ENCODE measurements at regions not wholly inside any gene's neighbourhood (a gene's known extent, or its start where the extent isn't known, plus 50 kb on each side); places are given as distances from the start of the nearest gene placed in this dataset.
"Not testable (repeated sequence)": the region's sequence is repeated elsewhere in the genome, so short reads cannot be mapped to it uniquely, and the experiment has no call there.

GRCh38 chr4:178010596-178010995, 568.4 kb upstream of the AGA start:
- DNase-seq (ENCODE audit: low read depth): no peak
- TF ChIP-seq CTCF (IDR thresholded peaks at IDR 0.05; ENCODE audit: control insufficient read depth, insufficient read depth, low read depth, low read length, missing control alignments): no peak
- H3K4me3 ChIP-seq (ENCODE audit: control insufficient read depth, low read depth, low read length): no peak overlapping the region

- not testable (repeated sequence) for DNase-seq (ENCODE audit: low read depth); H3K4me3 ChIP-seq (ENCODE audit: control insufficient read depth, low read depth, low read length)
These were observed 572.8 kb upstream of the AGA start for GRCh38 chr4:178015046-178015445.

GRCh38 chr4:178026999-178027398, 584.8 kb upstream of the AGA start:
- no peak overlapping the region for H3K4me3 ChIP-seq (ENCODE audit: control insufficient read depth, low read depth, low read length)
- DNase-seq (ENCODE audit: low read depth): no peak
- TF ChIP-seq CTCF (IDR thresholded peaks at IDR 0.05; ENCODE audit: control insufficient read depth, insufficient read depth, low read depth, low read length, missing control alignments): no peak

GRCh38 chr4:178027796-178028195, 585.6 kb upstream of the AGA start:
- DNase-seq (ENCODE audit: low read depth): no peak
- no peak overlapping the region for H3K4me3 ChIP-seq (ENCODE audit: control insufficient read depth, low read depth, low read length)
- TF ChIP-seq CTCF (IDR thresholded peaks at IDR 0.05; ENCODE audit: control insufficient read depth, insufficient read depth, low read depth, low read length, missing control alignments): no peak

DNA sequence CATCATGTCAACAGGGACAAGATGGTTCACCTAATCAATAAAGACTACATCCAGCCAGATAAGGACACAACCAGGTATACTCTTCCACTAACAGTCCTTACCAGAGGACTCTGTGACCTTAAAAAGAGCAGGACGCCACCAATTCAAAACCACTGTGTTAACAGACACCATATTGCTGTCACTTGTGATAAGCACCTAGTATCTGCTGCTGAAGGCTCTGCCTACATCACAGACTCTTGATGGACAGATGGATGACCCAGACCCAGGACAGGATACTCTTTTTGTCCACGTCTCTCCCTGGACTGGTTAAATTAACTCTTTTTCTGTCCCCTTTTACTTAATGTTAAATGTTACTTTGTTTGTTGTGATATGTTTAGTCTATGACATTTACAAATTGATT, 586.2 kb upstream of the AGA start:
- no peak for DNase-seq (ENCODE audit: low read depth)

DNA sequence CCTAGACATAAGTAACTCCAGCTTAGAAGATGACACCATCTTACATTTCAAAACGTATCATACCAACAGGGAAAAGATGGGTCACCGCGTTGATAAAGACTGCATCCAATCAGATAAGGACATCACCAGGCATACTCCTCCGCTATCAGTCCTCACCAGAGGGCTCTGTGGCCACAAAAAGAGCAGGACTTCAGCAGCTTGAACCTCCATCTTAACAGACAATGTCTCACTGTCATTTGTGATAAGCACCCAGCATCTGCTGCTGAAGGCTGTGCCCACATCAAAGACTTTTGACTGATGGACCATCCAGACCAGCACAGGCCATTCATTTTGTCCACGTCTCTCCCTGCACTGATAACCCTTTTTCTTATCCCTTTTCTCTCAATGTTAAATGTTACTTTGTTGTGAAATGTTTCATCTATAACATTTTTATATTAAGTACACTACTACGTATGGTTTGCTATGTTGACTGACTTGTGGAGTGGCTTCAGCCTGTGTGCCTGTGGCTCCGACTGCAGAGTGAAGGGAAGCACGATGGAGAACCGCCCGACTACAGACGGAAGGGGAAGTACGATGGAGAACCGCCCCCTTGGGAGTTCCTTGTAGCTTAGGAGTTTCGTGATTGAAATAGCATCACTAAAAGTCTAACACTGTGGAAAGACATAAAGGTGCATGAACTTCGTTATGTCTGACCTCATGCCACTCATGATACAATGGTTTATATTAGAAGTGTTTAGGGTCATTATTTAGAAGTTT, 595.4 kb upstream of the AGA start:
- no peak for DNase-seq (ENCODE audit: low read depth)
- no peak for TF ChIP-seq CTCF (IDR thresholded peaks at IDR 0.05; ENCODE audit: control insufficient read depth, insufficient read depth, low read depth, low read length, missing control alignments)
- no peak overlapping the region for H3K4me3 ChIP-seq (ENCODE audit: control insufficient read depth, low read depth, low read length)

More for the DNA sequence above, 586.2 kb upstream of the AGA start:
- no peak for TF ChIP-seq CTCF (IDR thresholded peaks at IDR 0.05; ENCODE audit: control insufficient read depth, insufficient read depth, low read depth, low read length, missing control alignments)
- no peak overlapping the region for H3K4me3 ChIP-seq (ENCODE audit: control insufficient read depth, low read depth, low read length)

DNA sequence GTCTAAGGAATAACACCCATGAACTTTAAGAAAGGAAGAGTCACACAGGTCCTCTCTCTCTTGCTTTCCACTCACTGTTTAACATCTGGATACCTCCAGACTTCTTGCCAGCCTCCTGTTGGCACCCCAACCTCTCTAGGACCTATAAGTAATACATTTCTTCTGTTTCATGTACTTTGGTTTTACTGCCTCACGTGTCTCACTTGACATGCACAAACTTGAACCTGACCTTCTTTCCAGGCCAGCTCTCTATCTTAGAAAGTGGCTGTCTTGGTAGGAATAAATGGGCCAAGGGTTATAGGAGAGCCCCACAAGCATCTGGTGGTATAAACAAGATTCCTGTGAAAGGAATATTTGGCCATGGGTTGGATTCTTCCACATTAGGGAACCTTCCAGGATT, 614.8 kb upstream of the AGA start:
- no peak for TF ChIP-seq CTCF (IDR thresholded peaks at IDR 0.05; ENCODE audit: control insufficient read depth, insufficient read depth, low read depth, low read length, missing control alignments)
- no peak for DNase-seq (ENCODE audit: low read depth)
- no peak overlapping the region for H3K4me3 ChIP-seq (ENCODE audit: control insufficient read depth, low read depth, low read length)

Data from AG09309 (cell line).